ENCODE measurements at regions not wholly inside any gene's neighbourhood (a gene's known extent, or its start where the extent isn't known, plus 50 kb on each side); places are given as distances from the start of the nearest gene placed in this dataset.

DNA sequence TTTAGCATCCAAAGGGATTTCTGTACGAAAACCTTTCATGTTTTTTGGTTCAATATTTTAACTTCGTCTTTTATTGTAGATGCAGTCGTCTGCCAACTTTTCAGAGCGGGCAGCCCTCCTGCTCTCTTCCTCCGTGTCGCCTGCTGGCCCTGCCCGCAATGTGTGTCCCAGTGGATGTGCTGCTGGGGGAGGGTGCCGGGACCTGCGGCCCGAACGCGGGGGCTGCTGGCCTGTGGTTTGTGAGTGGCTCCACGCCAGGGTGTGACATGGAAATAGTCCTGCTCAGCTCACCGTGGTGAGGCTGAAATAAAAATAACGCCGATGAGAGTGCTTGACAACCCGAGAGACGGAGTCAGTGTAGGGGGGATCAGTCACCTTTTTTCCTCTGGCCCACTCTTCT is 59.7 kb upstream of the GRPEL1 start:
- DNase-seq = no peak

DNA sequence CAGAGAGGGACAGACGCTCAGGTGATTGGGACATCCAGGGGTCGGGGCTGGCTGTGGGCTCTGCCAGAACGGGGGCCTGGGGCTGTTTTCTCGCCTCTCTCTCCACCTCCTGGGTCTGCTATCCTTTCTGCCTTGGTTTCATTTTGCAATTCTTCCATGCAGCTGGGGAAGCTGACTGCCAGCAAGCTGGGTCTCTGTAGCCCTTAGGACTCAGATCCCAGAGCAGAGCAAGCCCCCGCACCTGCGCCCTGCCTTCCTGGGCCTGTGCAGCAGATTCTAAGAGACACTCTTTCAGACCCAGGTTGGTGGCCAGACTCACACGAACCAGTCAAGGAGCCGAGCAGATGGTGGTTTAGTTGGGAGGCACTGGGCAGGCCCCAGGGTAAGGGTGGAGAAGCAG is 59.1 kb upstream of the GRPEL1 start:
- DNase-seq = no peak

DNA sequence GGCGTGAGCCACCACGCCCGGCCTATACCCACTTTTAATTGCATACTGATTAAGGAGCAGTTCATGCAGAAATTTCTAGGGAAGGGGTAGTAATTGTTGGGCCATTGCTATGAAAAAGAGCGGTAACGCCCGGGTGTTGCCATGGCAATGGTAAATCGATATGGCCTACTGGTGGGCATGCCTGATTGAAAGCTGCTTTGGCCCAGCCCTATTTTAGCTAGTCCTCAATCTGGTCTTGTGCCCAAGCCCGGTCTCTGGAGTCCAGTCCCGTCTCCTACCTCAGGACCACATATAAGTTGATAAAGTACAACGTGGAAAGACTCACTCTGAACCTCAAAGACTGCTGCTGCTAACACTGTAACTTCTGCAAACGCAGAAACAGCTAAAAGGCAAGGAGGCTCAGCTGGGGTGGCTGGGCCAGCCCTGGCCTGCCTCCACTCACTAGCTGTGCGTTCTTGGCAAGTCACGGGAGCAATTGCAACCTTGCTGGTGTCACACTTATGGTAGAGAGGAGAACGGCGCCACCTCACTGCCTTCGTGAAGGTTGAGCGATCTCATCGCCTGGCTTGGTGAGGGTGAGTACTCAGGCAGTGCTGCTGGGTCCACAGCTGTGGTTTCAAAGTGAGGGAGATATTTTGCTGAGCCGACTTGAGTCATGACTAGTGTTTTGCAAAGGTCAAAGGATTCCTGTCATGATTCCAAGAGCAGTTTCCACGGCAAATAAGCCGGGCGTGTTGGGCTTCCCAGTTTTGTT is 57.0 kb upstream of the GRPEL1 start:
- DNase-seq = peak in 1 of 51 donors; percentile 13

GRCh38 chr4:7121866-7122653 is 54.2 kb upstream of the GRPEL1 start:
- DNase-seq = no peak

- DNase-seq = peak in 10 of 51 donors; percentile 13 to 52 (median 32)
These were observed 53.3 kb upstream of the GRPEL1 start for GRCh38 chr4:7121174-7121573.

GRCh38 chr4:7120341-7120740 is 52.5 kb upstream of the GRPEL1 start:
- DNase-seq = no peak

GRCh38 chr4:7118013-7118832 is 50.4 kb upstream of the GRPEL1 start:
- DNase-seq = no peak
